ENCODE measurements at regions not wholly inside any gene's neighbourhood (a gene's known extent, or its start where the extent isn't known, plus 50 kb on each side); places are given as distances from the start of the nearest gene placed in this dataset.
A peak's percentile ranks its signal among the peaks of the same experiment; 100 is the strongest.

- DNase-seq = no peak
Observed at GRCh38 chr5:103498800-103499551, 63.6 kb downstream of the NUDT12 start.

DNA sequence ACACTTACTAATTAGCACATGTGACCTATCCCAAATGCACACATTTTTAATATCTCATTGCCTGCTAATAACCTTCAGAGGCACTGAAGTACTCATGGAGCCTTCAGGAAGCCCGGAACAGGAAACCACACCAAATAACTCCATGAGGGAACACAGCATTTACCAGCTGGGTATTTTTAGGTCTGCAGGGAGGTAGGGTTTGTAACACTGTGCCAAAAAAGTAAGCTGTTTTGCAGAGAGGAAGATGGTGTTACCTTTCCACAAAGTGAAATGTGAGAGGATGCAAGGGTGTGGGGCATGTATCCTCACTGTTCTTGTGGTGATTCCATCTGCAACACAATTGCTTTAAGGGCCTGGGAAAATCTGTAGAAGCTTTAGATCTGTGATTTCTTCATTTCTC, 64.4 kb downstream of the NUDT12 start:
- no peak for DNase-seq

GRCh38 chr5:103497781-103498180, 64.8 kb downstream of the NUDT12 start:
- DNase-seq = no peak

DNA sequence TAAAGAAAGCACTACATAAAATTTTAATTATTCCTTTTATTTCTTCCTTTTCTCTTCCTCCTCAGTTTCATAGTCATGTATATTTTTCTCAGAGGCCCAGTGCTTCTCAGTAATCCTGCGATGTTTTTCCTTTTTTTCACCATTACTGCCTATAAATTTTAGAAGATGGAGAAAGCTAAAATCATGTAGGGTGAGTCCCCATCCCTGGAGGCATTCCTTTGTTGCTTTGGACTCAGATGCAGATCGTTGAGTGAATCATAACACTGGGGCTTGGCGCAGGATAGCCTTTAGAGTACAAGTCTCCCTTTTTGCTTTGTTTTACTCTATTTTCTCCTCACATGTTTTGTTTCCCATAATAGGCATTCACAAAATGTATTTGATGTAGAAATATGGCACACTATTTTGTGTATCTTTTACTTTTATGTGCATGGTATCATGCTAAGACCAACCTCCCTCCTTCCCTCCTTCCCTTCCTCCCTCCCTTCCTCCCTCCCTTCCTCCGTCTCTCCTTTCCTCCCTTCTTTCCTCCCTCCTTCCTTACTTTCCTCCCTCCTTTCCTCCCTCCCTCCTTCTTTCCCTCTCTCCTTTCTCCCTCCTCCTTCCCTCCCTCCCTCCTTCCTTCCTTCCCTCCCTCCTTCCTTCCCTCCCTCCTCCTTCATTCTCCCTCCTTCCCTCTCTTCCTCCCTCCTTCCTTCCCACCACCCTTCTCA, 72.4 kb downstream of the NUDT12 start:
- no peak for DNase-seq

DNA sequence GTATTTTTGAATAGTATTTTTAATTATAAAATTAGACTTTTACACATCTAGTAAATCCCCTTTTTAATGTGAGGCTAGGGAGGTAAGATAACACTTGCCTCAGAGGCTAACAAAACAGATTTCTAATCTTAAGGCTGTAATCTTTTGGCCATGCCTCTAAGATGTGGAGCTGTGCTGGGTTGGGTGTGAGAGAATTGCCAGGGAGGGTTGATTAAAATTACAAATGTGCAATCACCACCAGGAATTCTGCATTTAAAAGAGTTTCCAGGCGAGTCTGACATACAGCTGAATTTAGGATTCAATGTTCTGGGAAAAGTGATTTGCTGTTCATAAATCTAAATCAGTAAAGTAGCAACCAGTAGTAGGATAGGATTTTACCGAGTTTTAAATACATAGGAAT, 73.3 kb downstream of the NUDT12 start:
- DNase-seq = no peak

DNA sequence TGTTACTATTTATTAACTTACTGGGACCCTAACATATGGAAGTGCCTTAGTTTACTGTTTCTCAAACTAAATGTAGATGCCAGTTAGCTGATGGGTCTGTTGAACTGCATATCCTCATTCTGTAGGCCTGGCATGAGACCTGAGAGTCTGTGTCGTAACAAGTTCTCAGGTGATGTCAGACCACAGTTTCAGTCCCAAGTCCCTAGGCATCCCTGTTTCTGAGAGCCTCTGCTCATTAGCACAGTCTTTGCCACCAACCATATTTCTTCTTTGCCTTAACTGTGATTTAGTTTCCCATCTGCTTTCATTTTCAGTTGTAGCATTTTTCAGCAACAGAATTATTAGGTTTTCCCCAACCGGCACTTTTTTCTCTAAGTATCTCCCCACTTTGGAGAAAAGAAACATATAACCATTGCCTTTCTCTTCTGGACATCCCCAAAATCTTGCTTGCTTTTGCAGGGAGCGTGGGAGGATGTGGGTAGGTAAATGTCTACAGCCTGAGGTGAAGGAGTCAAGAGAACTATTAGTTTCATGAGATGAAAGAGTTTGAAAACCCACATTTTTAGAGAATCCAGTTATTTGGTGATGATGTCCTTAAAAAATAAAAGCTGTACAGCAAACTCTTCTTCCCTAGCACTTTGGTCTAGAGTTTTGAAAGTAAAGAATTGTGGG, 74.6 kb downstream of the NUDT12 start:
- no peak for DNase-seq

DNA sequence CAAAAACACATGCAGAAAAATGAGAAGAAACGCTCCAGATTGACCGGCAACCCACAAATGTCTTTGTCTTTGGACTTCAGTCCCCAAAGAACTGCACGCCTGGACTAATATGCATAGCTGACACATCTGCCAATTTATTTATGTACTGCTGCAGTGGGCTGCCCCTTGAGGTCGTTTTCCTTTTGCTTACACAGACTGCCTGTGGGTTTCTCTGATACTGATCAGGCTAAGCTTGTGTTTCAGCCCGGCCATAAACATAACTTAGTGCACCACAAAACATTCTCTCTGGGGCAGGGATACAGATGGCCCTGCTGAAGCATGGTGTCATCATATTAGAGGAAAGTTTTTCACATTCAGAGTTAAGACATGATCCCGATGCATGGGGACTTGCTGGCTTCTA, 75.4 kb downstream of the NUDT12 start:
- DNase-seq = no peak

DNA sequence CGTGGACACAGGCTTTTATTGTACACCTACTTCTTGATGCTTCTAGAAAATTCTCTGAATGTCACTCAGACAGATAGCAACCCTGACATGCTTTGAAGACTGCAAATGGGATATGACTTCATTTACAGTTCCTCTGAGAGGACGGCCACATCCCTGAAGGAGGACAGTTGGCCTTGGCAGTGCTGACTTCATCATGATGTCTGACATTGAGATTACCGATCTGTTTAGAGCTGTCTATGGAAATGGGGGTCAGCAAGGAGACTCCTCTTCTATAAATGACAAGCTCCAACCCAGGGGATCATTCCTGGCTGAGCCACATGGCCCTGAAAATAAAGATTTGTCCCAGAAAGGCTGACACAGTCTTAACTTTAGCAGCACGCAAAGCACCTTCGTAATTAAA, 75.8 kb downstream of the NUDT12 start:
- no peak for DNase-seq

- DNase-seq = no peak
Observed at GRCh38 chr5:103480246-103480645, 82.3 kb downstream of the NUDT12 start.

DNA sequence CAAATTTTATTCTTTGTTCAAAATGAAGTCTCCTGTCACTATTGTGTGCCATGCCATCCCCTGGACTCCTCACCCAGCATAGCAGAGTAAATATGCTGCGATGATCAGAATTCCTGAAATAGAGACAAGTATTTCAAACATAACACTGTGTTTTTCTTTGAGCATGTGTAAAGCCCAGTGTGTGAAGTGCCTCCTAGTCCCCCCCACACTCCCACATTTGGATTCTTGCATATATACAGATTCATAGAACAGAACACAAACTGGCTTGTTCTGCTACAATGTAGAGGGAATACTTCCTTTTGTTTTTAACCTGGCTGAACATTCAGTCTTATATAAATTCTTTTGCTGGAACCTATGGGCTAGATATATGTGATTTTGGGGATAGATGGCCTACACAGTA, 84.9 kb downstream of the NUDT12 start:
- DNase-seq = no peak

DNA sequence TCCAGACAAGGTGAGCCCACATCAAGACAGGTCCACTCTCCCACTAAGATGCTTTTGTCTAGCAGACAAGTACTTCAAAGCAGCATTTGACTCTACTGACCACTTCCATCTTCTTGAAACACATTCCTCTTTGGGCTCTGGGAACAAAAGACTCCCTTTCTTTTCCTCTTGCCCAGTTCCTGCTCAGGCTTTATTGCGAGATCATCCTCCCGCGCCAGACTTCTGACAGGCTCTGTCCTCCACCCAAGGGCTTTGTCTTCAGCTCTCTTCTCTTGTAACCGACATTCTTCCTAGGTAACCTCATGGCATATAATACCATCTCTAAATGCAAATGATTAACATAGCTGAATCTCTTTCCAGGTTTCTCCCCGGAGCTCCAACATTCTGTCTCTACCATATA, 85.8 kb downstream of the NUDT12 start:
- no peak for DNase-seq

- peak; percentile 64 for DNase-seq
Observed at GRCh38 chr5:103475629-103476240, 86.9 kb downstream of the NUDT12 start.

DNA sequence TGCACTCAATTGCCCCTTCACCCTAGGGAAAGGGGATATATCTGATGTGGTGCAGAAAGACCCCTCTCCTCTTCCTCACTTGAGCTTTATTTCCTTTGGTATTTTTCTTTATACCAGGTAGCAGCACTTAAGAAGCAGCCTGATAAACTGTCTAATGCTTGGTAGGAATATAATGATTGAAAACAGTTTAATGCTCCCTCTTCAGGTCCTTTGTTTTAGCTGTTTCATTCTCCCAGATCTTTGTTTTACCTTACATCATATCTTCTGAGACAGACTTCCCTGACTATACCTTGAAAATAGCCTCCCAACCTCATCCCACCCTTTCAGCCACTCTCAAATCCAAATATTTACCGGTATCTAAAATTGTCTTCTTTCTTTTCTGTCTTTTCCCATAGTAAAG, 87.9 kb downstream of the NUDT12 start:
- DNase-seq = no peak

GRCh38 chr5:103473725-103474124, 88.9 kb downstream of the NUDT12 start:
- DNase-seq = no peak

DNA sequence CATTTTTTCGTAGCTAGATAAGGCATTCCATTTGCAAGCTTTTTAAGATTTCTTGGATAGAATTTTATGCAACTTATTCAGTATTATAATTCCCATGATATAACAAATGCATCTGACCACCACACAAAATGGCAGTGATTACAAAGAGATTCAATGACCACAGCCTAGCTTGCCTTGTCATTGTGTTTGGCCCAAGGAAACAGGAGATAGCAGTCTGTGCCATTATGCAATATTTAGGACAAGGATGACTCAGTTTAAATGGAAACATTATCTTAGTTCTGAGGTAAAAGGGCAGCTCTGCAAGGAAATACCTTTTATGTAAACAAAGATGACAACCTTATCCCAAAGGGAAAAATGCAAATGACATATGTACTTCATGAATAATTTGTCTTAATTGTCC, 89.8 kb downstream of the NUDT12 start:
- peak; percentile 29 for DNase-seq

GRCh38 chr5:103472265-103472664, 90.3 kb downstream of the NUDT12 start:
- DNase-seq = no peak

GRCh38 chr5:103469288-103470040, 93.1 kb downstream of the NUDT12 start:
- DNase-seq = peak; percentile 55

DNA sequence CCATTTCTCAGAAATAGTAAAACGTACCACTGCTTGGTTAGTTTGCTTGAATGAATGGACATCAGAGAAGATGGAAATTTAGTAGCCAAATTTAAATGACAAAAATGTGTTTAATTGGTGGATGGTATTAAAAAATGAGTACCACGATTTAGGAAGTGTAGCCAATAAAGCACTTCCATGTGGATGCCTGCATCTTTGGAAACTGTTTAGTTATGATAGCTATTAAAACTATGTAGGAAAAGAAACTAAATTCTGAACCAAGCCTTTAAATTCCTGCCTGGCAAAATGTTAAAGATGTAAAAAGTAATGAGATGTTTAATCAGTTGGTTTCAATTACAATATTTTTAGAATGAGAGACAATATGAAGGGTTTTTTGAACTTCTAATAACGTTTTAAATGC, 94.8 kb downstream of the NUDT12 start:
- no peak for DNase-seq

DNA sequence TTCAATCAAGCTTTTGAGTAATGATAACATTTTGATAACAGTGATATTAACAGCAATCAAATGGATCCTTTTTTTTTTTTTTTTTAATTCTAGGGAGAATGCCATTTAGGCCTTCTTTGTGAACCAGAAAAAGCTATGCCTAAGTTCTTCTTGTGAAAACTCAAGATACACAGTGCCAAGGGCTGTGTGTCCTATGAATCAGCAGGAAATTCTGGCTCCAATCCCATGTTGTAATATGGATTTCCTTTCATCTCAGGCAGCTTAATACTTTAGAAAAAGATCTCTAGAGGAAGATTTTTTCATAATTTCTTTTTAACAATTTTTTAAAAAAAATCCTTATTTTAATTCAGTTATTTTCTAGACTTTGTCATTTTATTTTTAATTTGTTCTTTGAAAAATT, 96.1 kb downstream of the NUDT12 start:
- peak; percentile 50 for DNase-seq

- no peak for DNase-seq
Observed at GRCh38 chr5:103465891-103466290, 96.7 kb downstream of the NUDT12 start.

DNA sequence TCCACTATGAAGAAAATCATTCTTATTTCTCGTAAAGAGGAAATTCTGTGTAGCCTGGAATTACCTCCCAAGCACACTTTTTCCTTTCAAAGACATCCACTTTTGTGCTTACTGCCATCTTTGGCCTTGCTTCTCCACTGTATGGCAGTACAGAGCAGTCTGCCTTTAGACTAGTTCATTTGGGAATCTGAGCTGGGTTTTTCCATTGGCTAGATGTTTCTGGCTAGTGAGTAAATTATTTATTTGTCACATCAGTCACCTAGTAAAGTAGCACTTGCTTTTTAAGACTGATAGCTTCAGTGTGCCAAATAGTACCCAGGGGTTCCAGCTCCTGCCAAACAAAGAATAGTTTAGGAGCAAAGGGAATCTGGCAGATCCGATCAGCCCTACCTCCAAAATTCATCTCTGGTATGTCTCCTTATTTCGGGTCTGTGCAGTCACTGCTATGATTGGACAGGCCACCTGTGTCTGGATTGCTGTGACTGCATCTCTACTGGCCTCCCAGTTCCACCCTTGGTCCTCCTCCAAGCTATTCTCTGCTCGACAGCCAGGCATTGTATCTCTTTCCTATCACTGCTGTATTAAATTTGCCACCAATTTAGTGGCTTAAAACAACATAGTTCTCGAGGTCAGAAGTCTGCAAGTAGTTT, 97.6 kb downstream of the NUDT12 start:
- no peak for DNase-seq

- no peak for DNase-seq
Observed at GRCh38 chr5:103463261-103463660, 99.3 kb downstream of the NUDT12 start.
